K562 (cell line): ENCODE measurements at regions not wholly inside any gene's neighbourhood (a gene's known extent, or its start where the extent isn't known, plus 50 kb on each side); places are given as distances from the start of the nearest gene placed in this dataset.

Experiments
- ATAC-seq: fragments of 200-7000 bp; cut with Tn5 transposase; 3 replicates; pipeline ENCODE4 v1.9.1; 2020; ENCODE audit warnings: moderate library complexity
- BruUV-seq: library from RNA; stranded (reverse); fragments of 400-500 nt; replicated peaks from 2 replicates; lab custom pipeline; 2021; lab: Mats Ljungman, UMichigan
- CTCF ChIA-PET: fragments of 300-600 bp; formaldehyde crosslinking; extraction: SDS; loops from one replicate; lab custom pipeline; 2021; ENCODE audit warnings: low intra/inter-chr PET ratio; lab: Yijun Ruan, JAX
- POLR2A ChIA-PET: fragments of 300-600, 350-650 bp; sonication (Branson Sonifier 250); formaldehyde crosslinking; extraction: SDS; loops from one replicate; lab custom pipeline; 2021; ENCODE audit warnings: antibody characterized with exemption, inconsistent platforms; lab: Yijun Ruan, JAX
- DNase-seq, 4 experiments: peaks; one replicate each; pipeline versions ENCODE4 v3.0.0 to v3.0.0-alpha.2; 2011 to 2018; ENCODE audit warnings: low spot score in 3 of 4, mixed read lengths in 3 of 4; ENCODE audit errors: extremely low read depth in 1 of 4
- FAIRE-seq: peaks from 2 replicates; lab custom pipeline; 2011; peaks lifted over from hg19 to GRCh38; lab: Jason Lieb, UNC
- H2AFZ ChIP-seq: 2 replicates; pipeline ENCODE4 v1.6.0; 2011; ENCODE audit warnings: low read depth, low read length, control low read depth, inconsistent platforms
- H3K27ac ChIP-seq: fragments of 200-600 bp; 3 replicates; pipeline ENCODE4 v1.8.0; 2011; ENCODE audit warnings: low read depth, mild to moderate bottlenecking, control low read depth, inconsistent platforms, low read length, moderate library complexity, mixed read lengths; ENCODE audit errors: extremely low read depth
- H3K27me3 ChIP-seq, 2 experiments: fragments of 300-600 bp in 1 of 2; 2 replicates in 1 of 2; 3 replicates in 1 of 2; pipeline versions ENCODE4 v1.6.0 to v1.8.0; 2011; ENCODE audit warnings: inconsistent platforms in 2 of 2, low read length in 2 of 2, mild to moderate bottlenecking in 1 of 2, mixed read lengths in 1 of 2, moderate library complexity in 1 of 2; ENCODE audit not compliant: control insufficient read depth in 2 of 2, insufficient read depth in 2 of 2
- H3K36me3 ChIP-seq: fragments of 300-600 bp; 3 replicates; pipeline ENCODE4 v1.8.0; 2011; ENCODE audit warnings: mild to moderate bottlenecking, low read length, inconsistent platforms; ENCODE audit not compliant: control insufficient read depth, insufficient read depth
- H3K4me1 ChIP-seq, 2 experiments: fragments of 200-600 bp in 1 of 2; replicated peaks in 1 of 2; 2 replicates in 1 of 2; 3 replicates in 1 of 2; pipeline versions ENCODE4 v1.5.1 to v1.8.0; 2011; ENCODE audit warnings: inconsistent platforms in 2 of 2, low read length in 2 of 2, mild to moderate bottlenecking in 1 of 2, mixed read lengths in 1 of 2, moderate library complexity in 1 of 2; ENCODE audit not compliant: control insufficient read depth in 2 of 2, insufficient read depth in 2 of 2
- H3K4me2 ChIP-seq: 2 replicates; pipeline ENCODE4 v1.6.1; 2011; ENCODE audit warnings: low read length, control low read depth, inconsistent platforms, mixed read lengths; ENCODE audit not compliant: insufficient read depth
- H3K4me3 ChIP-seq: fragments of 200-600 bp; sonication (generic), shearing (Covaris generic); 2 replicates; pipeline ENCODE4 v1.5.1; 2016; ENCODE audit warnings: control low read depth, inconsistent platforms
- H3K79me2 ChIP-seq: fragments of 200-600 bp; 3 replicates; pipeline ENCODE4 v1.8.0; 2011; ENCODE audit warnings: low read length, inconsistent platforms; ENCODE audit not compliant: control insufficient read depth, insufficient read depth
- H3K9ac ChIP-seq, 2 experiments: 2 replicates each; pipeline versions ENCODE4 v1.6.0 to v1.6.1; 2011; ENCODE audit warnings: low read depth in 2 of 2, low read length in 2 of 2, control low read depth in 1 of 2, inconsistent platforms in 1 of 2, mild to moderate bottlenecking in 1 of 2, mixed read lengths in 1 of 2; ENCODE audit not compliant: insufficient read depth in 1 of 2
- H3K9me1 ChIP-seq: one replicate; pipeline ENCODE4 v1.6.0; 2011; ENCODE audit warnings: inconsistent platforms, mild to moderate bottlenecking, low read length, moderate library complexity; ENCODE audit not compliant: control insufficient read depth, insufficient read depth
- H3K9me3 ChIP-seq: replicated peaks from 2 replicates; pipeline ENCODE4 v1.5.1; 2011; ENCODE audit warnings: low read depth, low read length, inconsistent platforms; ENCODE audit not compliant: control insufficient read depth, insufficient read depth
- H4K20me1 ChIP-seq: replicated peaks from 2 replicates; pipeline ENCODE4 v1.6.1; 2011; ENCODE audit warnings: low read length, inconsistent platforms, mixed read lengths; ENCODE audit not compliant: control insufficient read depth, insufficient read depth
- CGGBP1 ChIP-seq: fragments of 250-450 bp; sonication (Bioruptor Pico); IDR thresholded peaks from 2 replicates; pipeline ENCODE4 v1.9.0; 2021; ENCODE audit warnings: mild to moderate bottlenecking
- NR2C2 ChIP-seq, 2 experiments: fragments of 200-800 bp in 1 of 2; sonication (Bioruptor generic) in 1 of 2; sonication (generic) in 1 of 2; formaldehyde crosslinking in 1 of 2; IDR thresholded peaks; 2 replicates each; pipeline versions ENCODE4 v1.6.1 to v1.8.0; 2016 to 2022; ENCODE audit warnings: mild to moderate bottlenecking in 1 of 2, missing compliant biosample characterization in 1 of 2, missing genetic modification characterization in 1 of 2, missing genetic modification reagents in 1 of 2
- PHF21A ChIP-seq: fragments of 450-650 bp; IDR thresholded peaks from 2 replicates; pipeline ENCODE4 v1.6.1; 2017; ENCODE audit warnings: low read depth, borderline replicate concordance
- PRDM10 ChIP-seq: fragments of 450-650 bp; IDR thresholded peaks from 2 replicates; pipeline ENCODE4 v1.6.1; 2018; ENCODE audit not compliant: partially characterized antibody
- SRSF1 ChIP-seq: fragments of 200-400 bp; formaldehyde crosslinking; IDR thresholded peaks from 2 replicates; pipeline ENCODE4 v1.6.1; 2017; ENCODE audit warnings: mild to moderate bottlenecking, low read depth, low read length, moderate library complexity
- SRSF3 ChIP-seq: fragments of 200-400 bp; formaldehyde crosslinking; IDR thresholded peaks from 2 replicates; pipeline ENCODE4 v1.6.1; 2016; ENCODE audit warnings: mild to moderate bottlenecking, low read length, moderate library complexity; ENCODE audit not compliant: insufficient read depth
- TCFL5 ChIP-seq: fragments of 250-450 bp; sonication (Bioruptor Pico); conservative IDR thresholded peaks from 2 replicates; pipeline ENCODE4 v1.6.1; 2021; ENCODE audit warnings: mild to moderate bottlenecking, moderate library complexity, matching md5 sums
- XRCC4 ChIP-seq: IDR thresholded peaks from one replicate; pipeline ENCODE4 v1.6.1; 2011; ENCODE audit not compliant: insufficient read depth, insufficient read length; ENCODE audit errors: extremely low read depth
- ZBTB2 ChIP-seq: fragments of 450-650 bp; IDR thresholded peaks from 2 replicates; pipeline ENCODE4 v1.6.1; 2016; ENCODE audit warnings: antibody characterized with exemption
- ZNF263 ChIP-seq: sonication (generic); formaldehyde crosslinking; IDR thresholded peaks from 2 replicates; pipeline ENCODE4 v1.8.0; 2022; ENCODE audit warnings: mild to moderate bottlenecking, missing genetic modification reagents, borderline replicate concordance
- ZNF408 ChIP-seq: fragments of 250-450 bp; sonication (Bioruptor Pico); IDR thresholded peaks from 2 replicates; pipeline ENCODE4 v1.4.0; 2020; ENCODE audit warnings: low read depth, mild to moderate bottlenecking, moderate library complexity
- WGBS: fragments of 100-300 bp; shearing (Covaris generic); methylation state at CpG from one replicate; pipeline ENCODE4 v1.1.6; 2016; ENCODE audit warnings: low coverage, mixed read lengths; ENCODE audit not compliant: insufficient coverage; ENCODE audit errors: missing lambda C conversion rate; 5-methylcytosine and 5-hydroxymethylcytosine counted together
- in situ Hi-C: fragments of 300-500 bp; cut with MboI; formaldehyde crosslinking; loops from 4 replicates; pipeline ENCODE4 v1.15.0; 2018; ENCODE audit warnings: inconsistent platforms, mixed read lengths
- intact Hi-C: fragments of 100-400 bp; cut with micrococcal nuclease; formaldehyde crosslinking; loops from 2 replicates; pipeline ENCODE4 v1.14.2; 2022

GRCh38 chr4:97238956-97239666 lies 904.2 kb downstream of the STPG2 start:
- Histone ChIP-seq H3K9ac (no peak overlapping the region), H3K79me2 (no peaks in the 10 kb centered on the region), H4K20me1 (no peaks in the 10 kb centered on the region), H3K4me2 (no peak overlapping the region), H3K4me3 (no peak overlapping the region), H3K27me3 (no peaks in the 10 kb centered on the region), H3K4me1 (no peaks in the 10 kb centered on the region), H2AFZ (no peak overlapping the region), H3K27ac (no peak overlapping the region), H3K36me3 (no peaks in the 10 kb centered on the region), H3K9me1 (no peaks in the 10 kb centered on the region), H3K9me3 (peaks cover 2% of the 10 kb centered on the region; the same call in 1 of the 2 replicates)
- DNase-seq (no peak), FAIRE-seq (no peak), ATAC-seq (no peak)
- intact Hi-C loops, result no loop called here
- POLR2A ChIA-PET, result no interaction called here
- in situ Hi-C loops, result no loop called here
- CTCF ChIA-PET, result no interaction called here
- no peak for TF ChIP-seq SRSF3
- no peak for TF ChIP-seq NR2C2 (CRISPR knock-in tag; IDR thresholded peaks at IDR 0.05)
- TF ChIP-seq NR2C2 (tag; IDR thresholded peaks at IDR 0.05), result no peak
- TF ChIP-seq ZBTB2, result no peak
- TF ChIP-seq ZNF408 (CRISPR knock-in tag), result no peak
- TF ChIP-seq SRSF1, result no peak
- TF ChIP-seq CGGBP1 (CRISPR knock-in tag), result no peak
- TF ChIP-seq PHF21A, result no peak
- no peak for TF ChIP-seq ZNF263 (CRISPR knock-in tag)
- no peak for TF ChIP-seq TCFL5 (CRISPR knock-in tag)
- no peak for TF ChIP-seq XRCC4
- TF ChIP-seq PRDM10, result no peak
- 1% methylated on average over 4 of the region's 4 CpGs for WGBS
- no TSS peak for BruUV-seq
